OCI-LY3 (cell line): ENCODE measurements at regions not wholly inside any gene's neighbourhood (a gene's known extent, or its start where the extent isn't known, plus 50 kb on each side); places are given as distances from the start of the nearest gene placed in this dataset.

Source experiments
- H2AFZ ChIP-seq: fragments of 200-600, 300-600 bp; shearing (Covaris generic); 2 replicates; pipeline ENCODE4 v1.6.0; 2014; ENCODE audit warnings: antibody characterized with exemption, low read depth, low read length
- H3K27ac ChIP-seq: fragments of 200-600, 300-600 bp; sonication (generic); 2 replicates; pipeline ENCODE4 v1.5.1; 2014; ENCODE audit warnings: mild to moderate bottlenecking, low read length, moderate library complexity, mixed read lengths
- H3K27me3 ChIP-seq: fragments of 200-600, 300-600 bp; sonication (generic); 2 replicates; pipeline ENCODE4 v1.6.1; 2014; ENCODE audit warnings: low read depth, low read length, mixed read lengths
- H3K36me3 ChIP-seq: fragments of 200-600, 300-600 bp; sonication (generic); replicated peaks from 2 replicates; pipeline ENCODE3; 2014; ENCODE audit warnings: low read depth, low read length, mixed read lengths
- H3K4me1 ChIP-seq: fragments of 300-600, 200-600 bp; sonication (generic); 2 replicates; pipeline ENCODE4 v1.6.1; 2014; ENCODE audit warnings: low read length, mixed read lengths
- H3K4me2 ChIP-seq: fragments of 200-600, 300-600 bp; sonication (generic); 2 replicates; pipeline ENCODE4 v1.6.1; 2014; ENCODE audit warnings: low read length, mixed read lengths
- H3K4me3 ChIP-seq: fragments of 300-600, 200-600 bp; sonication (generic); 2 replicates; pipeline ENCODE4 v1.5.1; 2014; ENCODE audit warnings: antibody characterized with exemption, mild to moderate bottlenecking, low read length, moderate library complexity
- H3K79me2 ChIP-seq: fragments of 300-600, 200-600 bp; shearing (Covaris generic); 2 replicates; pipeline ENCODE4 v1.6.1; 2014; ENCODE audit warnings: mild to moderate bottlenecking, low read length, mixed read lengths
- H3K9ac ChIP-seq: fragments of 300-600, 200-600 bp; shearing (Covaris generic); 2 replicates; pipeline ENCODE4 v1.6.0; 2014; ENCODE audit warnings: mild to moderate bottlenecking, low read length, moderate library complexity
- H3K9me3 ChIP-seq: fragments of 200-600, 300-600 bp; shearing (Covaris generic); 2 replicates; pipeline ENCODE4 v1.6.1; 2014; ENCODE audit warnings: low read length, mixed read lengths; ENCODE audit not compliant: insufficient read depth
- H4K20me1 ChIP-seq: fragments of 200-600, 300-600 bp; sonication (generic); 2 replicates; pipeline ENCODE4 v1.6.1; 2016; ENCODE audit warnings: low read length, mixed read lengths; ENCODE audit not compliant: insufficient read depth
- CTCF ChIP-seq: fragments of 200-600, 300-600 bp; sonication (generic); IDR thresholded peaks from 2 replicates; pipeline ENCODE4 v1.5.1; 2014; ENCODE audit warnings: antibody characterized with exemption, low read length, low read depth
- EZH2phosphoT487 ChIP-seq: fragments of 200-600 bp; shearing (Covaris generic); IDR thresholded peaks from 2 replicates; pipeline ENCODE4 v1.6.1; 2018; ENCODE audit warnings: antibody characterized with exemption, mixed run types, low read depth

- Histone ChIP-seq H3K36me3 (no peaks in the 10 kb centered on the region), H2AFZ (no peak overlapping the region), H3K4me3 (no peak overlapping the region), H3K27ac (no peak overlapping the region), H3K9ac (no peak overlapping the region), H4K20me1 (no peaks in the 10 kb centered on the region), H3K4me1 (no peaks in the 10 kb centered on the region), H3K4me2 (no peak overlapping the region), H3K79me2 (no peaks in the 10 kb centered on the region), H3K9me3 (no peaks in the 10 kb centered on the region), H3K27me3 (peaks cover 18% of the 10 kb centered on the region)
- TF ChIP-seq CTCF (no peak), EZH2phosphoT487 (no peak)
Observed at GRCh38 chr2:175293195-175293594, 111.7 kb upstream of the ATP5MC3 start.

GRCh38 chr2:175282886-175283285, 101.4 kb upstream of the ATP5MC3 start:
- Histone ChIP-seq H3K27ac (no peak overlapping the region), H3K4me2 (no peak overlapping the region), H3K4me1 (no peaks in the 10 kb centered on the region), H3K4me3 (no peak overlapping the region), H3K36me3 (no peaks in the 10 kb centered on the region), H3K79me2 (no peaks in the 10 kb centered on the region), H3K27me3 (peaks cover 13% of the 10 kb centered on the region; the same call in 1 of the 2 replicates), H3K9ac (no peak overlapping the region), H2AFZ (no peak overlapping the region), H3K9me3 (no peaks in the 10 kb centered on the region), H4K20me1 (no peaks in the 10 kb centered on the region)
- TF ChIP-seq CTCF (no peak), EZH2phosphoT487 (no peak)

- H3K4me1 ChIP-seq: no peaks in the 10 kb centered on the region
- TF ChIP-seq CTCF (peak; percentile 63), EZH2phosphoT487 (no peak)
- no peak overlapping the region for H3K4me3 ChIP-seq
- H3K79me2 ChIP-seq: no peaks in the 10 kb centered on the region
- no peak overlapping the region for H3K27ac ChIP-seq
- no peak overlapping the region for H3K9ac ChIP-seq
- H3K9me3 ChIP-seq: no peaks in the 10 kb centered on the region
- H3K36me3 ChIP-seq: no peaks in the 10 kb centered on the region
- peak overlapping the region; percentile 61 for H2AFZ ChIP-seq
- peaks cover 11% of the 10 kb centered on the region; the same call in 1 of the 2 replicates for H3K27me3 ChIP-seq
- 0 out of 2 replicates have a peak overlapping the region, but pooled peaks have one; percentile 12 for H3K4me2 ChIP-seq
- no peaks in the 10 kb centered on the region for H4K20me1 ChIP-seq
Observed at GRCh38 chr2:175282300-175282699, 100.8 kb upstream of the ATP5MC3 start.

GRCh38 chr2:175277772-175278171, 96.3 kb upstream of the ATP5MC3 start:
- Histone ChIP-seq H3K9me3 (no peaks in the 10 kb centered on the region), H3K4me1 (no peaks in the 10 kb centered on the region), H2AFZ (no peak overlapping the region), H3K4me3 (no peak overlapping the region), H3K27me3 (no peaks in the 10 kb centered on the region), H3K79me2 (no peaks in the 10 kb centered on the region), H3K36me3 (no peaks in the 10 kb centered on the region), H4K20me1 (no peaks in the 10 kb centered on the region), H3K27ac (no peak overlapping the region), H3K4me2 (no peak overlapping the region), H3K9ac (no peak overlapping the region)
- no peak for TF ChIP-seq CTCF
- TF ChIP-seq EZH2phosphoT487: no peak
